IPS-NIHi7 (cell line): ENCODE measurements at regions not wholly inside any gene's neighbourhood (a gene's known extent, or its start where the extent isn't known, plus 50 kb on each side); places are given as distances from the start of the nearest gene placed in this dataset.
"Not testable (repeated sequence)": the region's sequence is repeated elsewhere in the genome, so short reads cannot be mapped to it uniquely, and the experiment has no call there.

Experiments used
- DNase-seq: peaks from one replicate; pipeline ENCODE4 v3.0.0; 2012; ENCODE audit warnings: mixed read lengths; ENCODE audit errors: extremely low spot score

DNA sequence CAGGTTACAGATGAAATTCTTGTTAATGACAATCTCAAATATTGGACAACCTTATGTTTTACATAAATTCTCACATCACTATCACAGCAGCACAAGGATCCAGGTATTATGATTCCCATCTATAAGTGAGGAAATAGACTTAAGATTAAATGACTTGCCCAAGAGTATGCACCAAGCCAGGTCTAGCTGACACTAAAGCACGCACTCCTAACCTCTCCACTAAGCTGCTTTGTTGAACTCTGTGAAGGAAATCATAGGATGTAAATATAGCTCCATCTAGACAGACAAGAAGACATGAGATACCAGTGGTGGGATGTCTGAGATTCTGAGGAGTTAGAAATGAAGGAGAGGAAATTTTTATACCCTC, 87.9 kb downstream of the PHLDA1 start:
- DNase-seq = no peak

- DNase-seq = not testable (repeated sequence)
Observed at GRCh38 chr12:75941661-75942060, 89.9 kb downstream of the PHLDA1 start.

DNA sequence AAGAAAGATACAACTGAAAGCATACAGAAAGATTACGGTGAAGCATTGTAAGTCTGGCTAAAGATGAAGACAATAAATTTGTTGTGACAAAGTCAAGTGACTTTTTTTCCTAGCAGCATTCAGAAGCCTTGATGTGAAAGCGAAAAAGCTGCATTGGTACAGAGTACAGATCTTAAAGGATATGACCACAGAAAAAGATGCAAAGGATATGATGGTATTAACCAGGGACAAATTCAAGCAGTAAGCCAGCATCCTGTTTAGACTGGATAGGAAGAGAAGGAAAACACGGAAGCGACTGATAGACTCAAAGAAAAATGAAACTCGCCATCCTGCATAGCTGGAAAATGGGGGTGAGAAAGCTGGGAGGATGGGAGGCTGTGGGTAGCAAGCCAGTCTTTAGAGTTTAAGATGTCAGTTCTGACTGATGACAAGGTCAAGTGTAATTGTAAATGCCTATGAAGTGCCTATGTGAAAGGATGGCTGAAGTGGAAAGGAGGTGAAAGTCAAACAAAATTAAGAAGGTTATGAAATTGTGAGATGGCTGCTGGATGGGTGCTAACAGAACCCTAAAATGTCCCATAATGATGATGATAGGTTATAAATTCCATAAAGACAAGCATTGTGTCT, 92.4 kb downstream of the PHLDA1 start:
- DNase-seq = no peak

GRCh38 chr12:75938189-75938588, 93.4 kb downstream of the PHLDA1 start:
- no peak for DNase-seq

DNA sequence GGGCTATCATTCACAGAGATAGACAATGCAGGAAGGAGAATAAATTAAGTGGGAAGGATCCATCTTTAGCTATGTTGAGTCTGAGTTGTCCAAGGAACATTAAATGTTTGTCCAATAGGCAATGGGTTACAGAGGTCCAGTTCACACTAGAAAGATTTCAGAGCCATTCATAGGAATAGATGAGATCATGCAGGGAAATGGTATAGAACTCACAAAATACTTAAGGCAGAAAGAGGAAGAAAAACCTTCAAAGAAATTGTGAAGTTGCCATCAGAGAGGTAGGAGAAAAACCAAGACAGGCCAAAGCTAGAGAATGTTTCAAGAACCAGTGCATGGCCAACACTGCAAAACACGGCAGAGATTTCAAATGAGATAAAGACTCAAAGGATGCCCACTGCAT, 94.1 kb downstream of the PHLDA1 start:
- DNase-seq = no peak

DNA sequence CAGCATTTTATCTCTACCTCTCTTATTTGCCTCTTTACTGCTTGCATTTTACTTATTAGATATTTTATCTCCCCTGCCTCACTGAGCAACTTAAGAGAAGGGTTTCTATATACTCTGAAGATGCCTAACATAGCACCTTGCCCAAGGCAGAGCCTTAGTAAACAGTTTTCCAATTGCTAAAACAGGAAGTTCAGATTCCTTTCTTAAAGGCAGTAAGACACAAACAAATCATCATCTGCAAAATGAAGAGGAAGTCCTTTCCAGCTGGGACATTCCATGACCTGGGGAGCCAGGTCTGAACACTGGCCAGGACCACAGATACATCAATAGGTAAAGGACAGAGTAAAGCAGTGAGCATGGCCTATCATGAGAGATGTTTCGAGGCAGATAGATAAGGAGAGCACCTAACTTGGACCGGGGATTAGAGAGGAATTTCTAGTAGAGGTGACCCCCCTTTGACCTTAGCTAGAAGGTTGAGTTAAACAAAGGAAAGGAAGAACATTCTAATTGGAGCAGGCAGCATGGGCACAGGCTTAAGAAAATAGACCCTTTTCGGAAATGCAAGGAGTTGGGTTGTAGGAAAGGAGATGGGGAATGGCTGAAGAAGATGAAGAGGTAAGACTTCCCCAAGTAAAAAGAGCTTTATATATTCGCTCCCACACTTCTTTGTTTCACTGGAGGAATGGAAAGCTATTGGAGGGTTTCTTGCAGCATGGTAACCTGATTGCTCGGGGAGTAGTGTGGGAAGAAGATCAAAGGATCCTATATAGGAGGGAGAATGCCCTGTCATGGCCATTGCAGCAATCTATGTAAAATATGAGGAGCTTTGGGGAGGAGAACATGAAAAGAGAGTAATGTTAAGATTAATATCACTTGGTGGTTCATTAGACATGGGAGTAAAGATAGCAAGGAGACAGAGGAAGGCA, 94.8 kb downstream of the PHLDA1 start:
- no peak for DNase-seq

DNA sequence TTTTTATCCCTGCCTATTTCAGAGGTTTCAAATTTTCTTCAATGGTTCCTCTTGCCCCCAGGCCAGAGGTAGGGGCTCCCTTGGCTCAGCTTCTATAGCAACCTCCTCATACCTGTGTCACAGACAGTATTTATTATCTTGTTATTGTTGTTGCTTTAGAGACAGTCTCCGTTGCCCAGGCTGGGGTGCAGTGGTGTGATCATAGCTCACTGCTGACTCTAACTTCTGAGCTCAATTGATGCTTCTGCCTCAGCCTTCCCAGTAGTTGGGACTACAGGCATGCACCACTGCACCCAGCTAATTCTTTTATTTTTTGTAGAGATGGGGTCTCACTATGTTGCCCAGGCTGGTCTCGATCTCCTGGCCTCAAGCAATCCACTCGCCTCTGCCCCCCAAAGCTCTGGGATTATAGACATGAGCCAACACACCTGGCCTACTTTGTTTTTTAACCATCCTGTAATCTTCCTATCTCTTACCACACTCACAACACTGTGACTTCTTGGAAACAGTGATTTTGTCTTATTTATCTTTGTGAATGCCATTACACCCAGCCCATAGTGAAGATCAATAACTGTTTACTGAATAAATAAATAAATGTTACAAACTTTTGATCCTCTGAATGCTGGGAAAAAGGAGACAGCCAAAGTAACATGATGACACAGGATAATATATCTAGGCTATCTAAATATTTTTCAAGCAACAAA, 95.9 kb downstream of the PHLDA1 start:
- no peak for DNase-seq

DNA sequence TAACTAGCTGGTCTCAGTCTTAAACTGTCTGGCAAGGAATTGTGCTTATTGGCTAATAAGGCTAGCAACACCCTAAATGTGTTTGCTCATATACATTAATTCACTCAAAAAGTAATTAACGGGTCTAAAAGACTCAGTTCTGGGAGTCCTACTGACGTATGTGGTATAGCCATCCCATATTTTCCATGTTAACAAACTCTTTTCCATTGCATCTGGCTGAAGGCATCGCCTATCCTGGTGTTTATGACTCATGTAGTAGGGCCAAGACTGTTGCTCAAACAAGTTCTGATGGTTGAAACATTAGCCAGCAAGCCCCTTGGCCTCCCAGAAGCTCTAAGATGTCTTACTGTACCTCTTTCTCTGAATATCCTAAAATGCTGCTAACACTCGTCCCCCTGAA, 98.5 kb downstream of the PHLDA1 start:
- DNase-seq = no peak

- no peak for DNase-seq
Observed at GRCh38 chr12:75932241-75932640, 99.3 kb downstream of the PHLDA1 start.

GRCh38 chr12:75923964-75924666, 107.5 kb downstream of the PHLDA1 start:
- DNase-seq = no peak

DNA sequence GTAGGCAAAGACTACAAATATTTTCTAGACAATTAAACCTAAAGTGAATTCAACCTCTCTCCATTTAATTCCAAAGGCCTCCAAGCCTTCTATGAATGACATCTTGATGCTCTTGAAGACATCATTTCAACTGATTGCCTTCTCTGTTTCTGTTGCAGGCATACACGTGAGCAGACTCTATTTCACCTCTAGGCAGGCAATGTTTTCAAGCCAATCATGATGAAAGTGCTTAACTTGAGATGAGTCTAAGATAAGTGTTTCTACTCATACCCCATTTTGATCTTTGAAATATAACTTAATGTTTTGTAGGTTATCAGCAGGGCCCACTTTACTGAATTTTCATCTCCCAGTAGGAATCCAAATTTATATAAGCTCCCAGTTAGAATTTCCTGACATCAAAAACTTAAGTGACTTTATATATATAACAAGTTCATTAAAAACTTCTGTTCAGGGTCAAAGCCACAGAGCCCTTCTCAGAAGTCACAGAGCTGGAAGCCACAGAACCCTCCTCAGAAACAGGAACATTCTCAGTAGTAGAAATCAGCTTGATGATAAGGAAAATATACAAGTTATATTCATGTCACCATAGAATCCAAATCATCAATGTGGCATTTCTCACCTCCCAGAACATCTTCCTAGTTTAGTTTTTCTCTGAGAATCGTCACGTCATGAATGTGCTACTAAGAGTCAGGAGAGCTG, 108.5 kb downstream of the PHLDA1 start:
- no peak for DNase-seq

GRCh38 chr12:75921622-75922289, 109.8 kb downstream of the PHLDA1 start:
- DNase-seq = no peak

- no peak for DNase-seq
Observed at GRCh38 chr12:75917715-75918114, 113.9 kb downstream of the PHLDA1 start.

- DNase-seq = no peak
Observed at GRCh38 chr12:75917083-75917482, 114.5 kb downstream of the PHLDA1 start.

DNA sequence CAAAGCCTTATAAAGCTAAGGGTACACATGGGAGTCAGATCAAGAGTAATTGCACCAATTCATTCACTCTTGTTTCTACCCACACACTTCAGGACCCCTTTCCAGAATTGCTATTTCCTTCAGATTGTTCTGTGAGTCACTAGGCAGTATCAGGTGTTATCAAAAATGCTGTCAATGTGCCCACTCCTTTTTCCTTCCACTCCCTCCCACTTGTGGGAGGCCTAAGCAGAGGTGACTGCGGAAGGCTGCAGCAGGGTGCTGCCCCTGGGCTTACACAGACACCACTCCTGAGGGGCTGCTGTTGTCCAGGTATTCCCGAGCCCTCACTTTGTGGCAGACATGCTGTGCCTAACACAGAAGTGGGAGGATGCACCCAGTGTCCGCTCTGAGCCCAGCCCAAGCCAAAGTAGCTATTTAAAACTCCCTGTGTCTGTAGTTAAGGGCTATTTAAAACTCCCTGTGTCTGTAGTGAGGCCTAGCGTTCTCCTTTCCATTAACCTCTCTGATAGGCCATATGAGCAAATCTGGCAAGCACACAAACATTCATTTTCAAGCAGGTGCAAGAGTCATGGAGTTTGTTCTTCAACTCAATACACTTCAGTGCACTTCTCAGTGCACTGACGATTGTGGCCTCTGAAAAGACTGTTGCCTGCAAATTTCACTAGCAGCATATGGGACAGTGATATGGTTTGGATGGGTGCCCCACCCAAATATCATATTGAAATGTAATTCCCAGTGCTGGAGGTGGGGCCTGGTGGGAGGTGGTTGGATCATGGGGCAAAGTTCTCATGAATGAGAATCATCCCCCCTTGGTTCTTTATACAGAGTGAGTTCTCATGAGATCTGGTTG, 117.8 kb downstream of the PHLDA1 start:
- DNase-seq = no peak

- DNase-seq = no peak
Observed at GRCh38 chr12:75909714-75910656, 121.6 kb downstream of the PHLDA1 start.

- DNase-seq = no peak
Observed at GRCh38 chr12:75908961-75909605, 122.5 kb downstream of the PHLDA1 start.

- no peak for DNase-seq
Observed at GRCh38 chr12:75905922-75906321, 125.7 kb downstream of the PHLDA1 start.
